Stimulated activated CD4-positive, alpha-beta T cell treated with anti-CD3 and anti-CD28 coated beads, TNF-alpha, amount 100 ng/mL, for 48 hours (primary cell): ENCODE measurements at regions not wholly inside any gene's neighbourhood (a gene's known extent, or its start where the extent isn't known, plus 50 kb on each side); places are given as distances from the start of the nearest gene placed in this dataset.

Experiments used
- DNase-seq, 3 donors: peaks; one replicate each; pipeline ENCODE4 v3.0.0-alpha.2; 2020; ENCODE audit warnings: low read depth in 3 of 3

DNA sequence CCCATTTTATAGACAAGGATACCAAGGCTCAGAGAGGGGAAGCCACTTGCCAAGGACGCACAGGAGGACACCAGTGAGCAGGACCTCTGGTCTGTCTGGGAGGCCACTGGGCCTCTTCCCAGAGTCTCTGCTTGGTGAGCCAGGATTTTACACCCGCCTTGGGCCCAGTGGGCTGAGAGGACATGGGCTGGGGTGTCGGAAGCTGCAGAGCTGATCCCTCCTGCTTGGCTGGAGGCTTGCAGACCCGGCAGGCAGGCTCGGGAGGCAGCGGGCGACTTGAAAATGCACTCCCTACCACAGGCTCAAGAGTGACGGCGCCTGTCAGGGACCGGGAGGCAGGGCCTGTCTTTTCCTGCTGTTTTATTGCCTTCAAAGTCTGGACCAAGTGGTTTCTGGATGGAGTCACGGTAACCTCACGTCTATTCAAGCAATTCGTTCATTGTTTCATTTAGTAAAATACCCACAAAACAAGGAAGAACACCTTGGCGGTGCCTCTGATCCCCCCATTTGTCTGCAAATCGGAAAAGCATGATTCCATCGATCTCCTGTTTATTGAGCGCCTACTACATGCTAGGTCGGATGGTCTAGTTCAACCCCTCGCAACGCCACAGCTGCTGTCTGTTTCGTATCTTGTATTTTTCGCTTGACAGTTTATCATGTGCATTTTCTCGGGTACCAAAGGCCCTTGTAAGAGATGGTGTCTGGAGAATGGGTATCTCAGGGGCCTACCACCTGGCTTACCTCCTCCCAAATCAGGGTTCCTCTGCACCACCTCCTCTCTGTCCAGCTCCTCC, 108.1 kb upstream of the IER5L start:
- no peak for DNase-seq

DNA sequence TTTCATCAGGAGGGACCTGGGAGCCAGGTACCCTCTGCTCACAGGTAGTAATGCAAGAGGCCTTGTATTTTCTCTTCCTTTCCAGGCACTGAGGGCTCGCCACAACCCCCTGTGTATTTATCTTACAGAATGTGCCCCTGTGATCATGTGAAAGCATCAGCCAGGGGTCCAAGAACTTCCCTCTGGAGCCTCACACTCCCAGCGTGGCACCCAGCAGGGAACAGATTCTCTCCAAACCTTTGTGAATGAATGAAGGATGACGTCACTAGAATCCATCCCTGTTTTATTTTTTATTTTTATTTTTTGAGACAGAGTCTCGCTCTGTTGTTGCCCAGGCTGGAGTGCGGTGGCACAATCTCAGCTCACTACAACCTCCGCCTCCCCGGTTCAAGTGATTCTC, 107.3 kb upstream of the IER5L start:
- DNase-seq: no peak

DNA sequence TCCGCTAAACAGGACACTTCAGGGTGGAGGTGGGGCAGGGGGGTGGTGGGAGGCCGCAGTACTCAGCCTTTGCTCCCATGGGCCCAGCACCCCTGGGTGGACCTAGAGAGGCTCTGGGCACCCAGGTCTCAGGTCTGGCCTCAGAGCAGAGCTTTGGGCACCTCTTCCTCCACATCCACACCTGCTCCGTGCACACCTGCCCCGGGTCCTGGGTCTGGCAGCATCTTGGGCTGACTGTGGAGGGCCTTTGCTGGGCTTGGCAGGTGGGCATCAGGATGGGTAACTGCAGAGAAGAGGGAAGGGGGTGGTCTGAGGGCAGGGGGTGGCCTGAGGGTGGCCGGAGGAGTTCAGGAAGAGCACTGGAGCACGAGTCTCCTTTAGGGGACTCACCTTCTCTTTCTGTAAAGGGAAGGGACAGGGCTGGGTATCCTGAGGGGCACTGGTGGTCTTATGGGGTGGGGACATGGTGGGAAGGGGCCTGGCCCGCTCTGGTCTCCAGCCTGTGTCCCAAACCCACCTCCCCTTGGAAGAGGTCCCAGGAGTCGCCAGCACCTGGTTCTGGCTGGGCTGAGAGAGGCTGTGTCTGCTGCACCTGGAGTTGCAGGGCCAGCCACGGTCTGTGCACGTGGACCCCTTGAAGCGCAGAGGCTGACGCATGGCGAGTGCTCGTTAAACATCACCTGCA, 106.7 kb upstream of the IER5L start:
- DNase-seq: no peak

DNA sequence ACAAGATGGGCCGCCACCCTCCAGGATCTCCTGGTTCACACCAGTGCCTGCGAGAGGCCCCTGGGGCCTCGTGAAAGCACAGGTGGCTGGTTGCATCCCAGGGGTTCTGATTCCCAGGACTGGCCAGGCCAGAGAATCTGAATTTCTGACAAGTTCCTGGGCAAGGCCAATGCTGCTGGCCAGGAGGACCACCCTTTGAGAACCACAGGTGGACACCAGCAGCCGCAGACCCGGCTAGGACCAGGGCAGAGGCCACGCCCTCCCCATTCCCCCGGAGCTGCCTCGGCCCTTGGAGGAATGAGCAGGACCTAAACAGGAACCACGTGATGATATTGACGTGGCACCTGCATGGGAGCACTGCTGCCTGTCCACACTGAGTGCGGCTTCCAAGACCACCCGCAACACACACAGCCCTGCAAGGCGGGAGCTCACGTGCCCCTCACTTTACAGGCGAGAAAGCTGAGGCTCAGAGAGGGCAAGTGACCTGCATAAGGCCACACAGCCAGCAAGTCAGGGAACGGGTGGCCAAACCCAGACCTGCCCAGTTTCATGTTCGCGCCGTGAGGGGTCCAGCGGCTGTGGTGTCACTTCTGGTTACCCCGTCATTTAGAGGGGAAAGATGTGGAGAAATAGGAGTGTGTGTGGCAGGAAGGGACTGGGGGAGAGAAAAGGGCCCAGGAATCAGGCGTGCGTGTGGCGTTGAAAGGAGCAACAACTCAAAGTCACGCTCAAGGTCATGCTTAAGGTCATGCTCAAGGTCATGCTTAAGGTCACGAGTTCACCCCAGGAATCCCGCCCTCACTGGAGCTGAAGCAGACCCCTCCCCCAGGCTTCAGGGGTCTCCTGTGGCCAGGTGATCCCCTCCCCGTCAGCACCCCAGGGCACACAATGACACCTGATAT, 105.9 kb upstream of the IER5L start:
- DNase-seq: no peak

DNA sequence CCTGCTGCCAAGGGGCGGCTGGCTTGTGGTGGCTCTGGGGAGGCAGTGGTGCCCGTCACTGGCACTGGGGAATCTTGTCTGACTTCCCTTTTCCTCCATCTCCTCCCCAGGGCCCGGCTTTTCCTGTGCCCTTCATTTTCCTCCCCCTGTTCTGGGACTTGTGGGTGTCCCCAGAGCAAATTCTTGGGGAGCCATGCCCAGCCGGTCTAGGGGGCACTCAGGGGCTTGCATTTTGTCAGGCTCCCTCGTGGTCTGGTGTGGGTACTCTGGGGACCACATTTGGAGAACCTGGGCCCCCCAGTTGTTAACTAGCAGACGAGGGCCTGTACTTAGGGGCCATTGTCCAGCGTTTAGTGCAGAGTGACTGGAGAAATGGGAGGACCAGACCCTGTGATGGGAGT, 105.2 kb upstream of the IER5L start:
- no peak for DNase-seq

DNA sequence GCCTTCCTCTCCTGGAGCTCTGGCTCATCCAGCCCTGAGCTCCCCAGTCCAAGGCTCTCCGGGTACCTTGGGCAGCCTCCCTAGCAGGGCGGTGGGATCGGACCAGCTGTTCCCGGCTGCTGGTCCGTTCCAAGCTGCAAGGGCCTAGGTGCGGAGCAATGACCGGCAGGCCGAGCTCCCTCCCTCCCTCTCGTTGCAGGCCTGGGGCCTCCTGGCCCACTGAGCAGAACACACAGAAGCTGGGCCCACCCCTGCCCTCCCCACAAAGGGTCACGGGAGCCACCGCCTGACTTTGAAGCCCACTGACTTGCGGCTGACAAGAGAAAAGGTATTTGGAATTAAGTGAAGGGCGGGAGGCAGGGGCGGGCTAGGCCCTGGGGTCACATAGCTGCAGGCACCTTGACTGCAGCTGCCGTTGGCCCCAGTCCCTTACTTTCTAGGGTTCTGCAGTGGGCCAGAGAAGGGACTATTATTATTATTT, 104.7 kb upstream of the IER5L start:
- DNase-seq: no peak

DNA sequence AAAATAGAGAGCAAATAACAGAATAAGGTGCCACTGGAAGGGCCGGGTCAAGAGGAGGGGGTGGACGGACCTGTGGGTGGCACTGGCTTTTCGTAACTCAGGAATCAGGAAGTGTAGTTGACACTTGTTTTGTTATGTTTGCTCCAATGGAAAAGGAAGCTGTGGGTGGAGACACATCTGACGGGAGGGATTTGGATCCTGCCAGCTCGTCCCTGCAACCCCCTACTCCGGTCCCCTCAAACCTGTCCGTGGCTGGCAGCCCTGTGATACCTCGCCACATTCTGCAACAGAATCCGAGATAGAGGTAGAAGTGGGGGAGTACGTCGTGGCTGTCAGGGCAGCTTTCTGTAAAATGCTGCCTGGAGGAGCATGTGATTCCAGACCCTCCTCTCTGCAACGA, 104.2 kb upstream of the IER5L start:
- no peak for DNase-seq

DNA sequence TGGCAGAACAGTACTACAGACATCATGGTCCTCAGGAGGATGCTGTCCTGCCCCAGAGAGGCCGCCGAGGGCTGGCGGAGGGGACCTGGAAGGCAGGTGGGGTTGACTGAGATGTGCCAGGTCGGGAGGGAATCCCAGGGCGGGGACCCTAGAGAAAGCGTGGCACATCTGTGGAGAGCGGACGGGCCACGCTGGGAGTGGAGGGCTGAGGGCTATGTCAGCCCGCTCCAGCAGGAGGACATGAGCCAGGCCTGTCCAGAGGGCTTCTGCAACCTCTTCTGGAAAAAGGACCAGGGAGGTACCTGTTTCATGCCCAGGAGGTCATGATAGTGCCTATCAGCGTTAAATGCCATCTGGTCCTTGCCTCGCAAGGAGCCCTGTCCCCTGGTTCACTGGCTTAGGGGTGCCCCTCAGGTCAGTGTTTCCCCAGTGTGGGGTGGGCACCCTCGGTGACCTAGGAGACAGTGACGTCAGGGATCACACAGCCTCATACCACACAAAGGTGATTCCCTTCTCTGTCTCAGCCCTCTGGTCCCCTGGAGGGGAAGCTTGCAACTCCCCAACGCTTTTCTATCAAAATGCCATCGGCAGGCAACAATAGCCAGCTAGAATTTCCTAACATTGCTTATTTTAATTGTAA, 103.6 kb upstream of the IER5L start:
- DNase-seq: no peak

DNA sequence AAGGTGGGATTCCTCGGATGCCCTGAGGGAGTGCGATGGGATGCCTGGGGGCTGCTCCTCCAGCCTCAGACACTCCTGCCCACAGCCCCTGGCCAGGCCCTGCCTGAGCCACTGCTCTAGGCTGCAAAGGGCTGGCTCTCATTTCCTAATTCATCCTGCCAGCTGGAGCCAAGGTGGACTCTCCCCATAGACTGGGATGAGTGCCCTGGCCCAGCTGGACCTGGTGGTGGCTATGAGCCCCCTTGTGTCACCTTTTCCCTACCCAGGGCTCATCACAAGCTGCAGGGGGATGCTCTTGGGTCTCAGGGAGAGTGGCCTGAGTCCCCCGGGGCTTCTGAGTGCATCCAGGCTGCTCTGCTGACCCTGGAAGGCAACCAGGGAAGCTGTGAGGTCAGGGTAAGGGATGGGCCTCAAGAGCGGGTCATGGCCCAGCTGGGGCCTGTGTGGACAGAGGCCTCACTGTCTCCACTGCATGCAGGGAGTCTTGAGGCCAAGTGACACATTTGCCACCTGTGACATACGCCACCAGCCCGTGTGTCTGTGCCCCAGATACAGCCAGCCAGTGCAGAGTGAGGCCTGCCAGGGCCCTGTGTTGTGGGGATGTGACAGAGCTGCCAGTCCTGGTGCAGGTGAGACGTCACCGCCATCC, 102.7 kb upstream of the IER5L start:
- no peak for DNase-seq

DNA sequence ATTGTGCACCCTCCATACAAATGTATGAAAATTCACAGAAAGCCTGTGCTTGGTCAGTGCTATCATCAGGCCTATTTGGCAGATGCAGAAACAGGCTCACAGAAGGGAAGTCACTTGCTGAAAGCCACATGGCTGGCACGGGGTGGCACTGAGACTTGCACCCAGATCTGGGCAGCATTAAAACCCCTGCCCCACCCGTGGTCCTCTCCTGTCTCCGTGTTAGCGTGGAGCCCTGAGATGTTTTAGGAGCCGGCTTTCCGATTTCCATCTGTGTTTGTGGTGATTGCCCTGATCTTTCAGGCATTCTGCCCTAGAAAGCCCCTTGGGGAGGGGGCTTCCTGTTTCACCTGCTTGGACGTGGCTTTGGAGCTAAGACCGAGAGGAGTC, 102.2 kb upstream of the IER5L start:
- DNase-seq: no peak

DNA sequence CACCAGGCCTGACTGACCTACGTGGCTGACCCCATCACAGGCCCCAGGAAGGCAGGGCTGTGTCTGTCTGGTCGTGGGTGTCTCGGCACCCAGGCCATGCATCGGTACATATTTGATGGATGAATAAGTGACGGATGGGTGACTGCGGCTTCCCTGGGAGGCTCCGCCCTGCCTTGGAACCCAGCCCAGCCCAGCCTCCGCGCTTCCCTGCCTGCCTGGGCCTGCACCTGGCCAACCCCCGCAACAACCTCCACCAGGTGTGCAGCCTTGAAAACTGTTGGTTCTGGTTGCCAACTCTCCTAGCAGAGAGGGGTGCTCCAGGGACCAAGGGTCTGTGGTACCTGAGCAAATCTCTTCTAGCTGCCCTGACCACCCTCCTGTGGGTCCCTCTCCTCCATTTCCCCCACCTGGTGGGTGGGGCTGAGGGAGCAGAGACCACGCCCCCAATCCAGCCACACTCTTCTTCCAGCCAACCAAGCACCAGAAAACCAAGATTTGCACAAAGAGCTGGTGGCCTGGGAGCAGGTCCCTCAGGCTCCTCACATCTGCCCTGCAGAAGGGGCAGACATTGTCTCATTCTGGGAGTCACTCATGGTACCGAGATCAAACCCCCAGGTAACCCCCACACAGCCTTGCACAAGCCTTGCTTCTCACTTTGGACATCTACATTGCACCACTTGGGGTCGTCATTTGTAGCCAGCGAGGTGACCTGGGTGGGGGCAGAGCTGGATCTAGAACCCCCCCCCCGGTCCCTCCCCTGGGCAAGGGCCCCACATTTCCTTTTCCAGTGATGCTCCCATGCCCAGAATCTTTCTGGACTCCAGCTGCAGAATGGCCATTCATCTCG, 100.6 kb upstream of the IER5L start:
- DNase-seq: no peak

DNA sequence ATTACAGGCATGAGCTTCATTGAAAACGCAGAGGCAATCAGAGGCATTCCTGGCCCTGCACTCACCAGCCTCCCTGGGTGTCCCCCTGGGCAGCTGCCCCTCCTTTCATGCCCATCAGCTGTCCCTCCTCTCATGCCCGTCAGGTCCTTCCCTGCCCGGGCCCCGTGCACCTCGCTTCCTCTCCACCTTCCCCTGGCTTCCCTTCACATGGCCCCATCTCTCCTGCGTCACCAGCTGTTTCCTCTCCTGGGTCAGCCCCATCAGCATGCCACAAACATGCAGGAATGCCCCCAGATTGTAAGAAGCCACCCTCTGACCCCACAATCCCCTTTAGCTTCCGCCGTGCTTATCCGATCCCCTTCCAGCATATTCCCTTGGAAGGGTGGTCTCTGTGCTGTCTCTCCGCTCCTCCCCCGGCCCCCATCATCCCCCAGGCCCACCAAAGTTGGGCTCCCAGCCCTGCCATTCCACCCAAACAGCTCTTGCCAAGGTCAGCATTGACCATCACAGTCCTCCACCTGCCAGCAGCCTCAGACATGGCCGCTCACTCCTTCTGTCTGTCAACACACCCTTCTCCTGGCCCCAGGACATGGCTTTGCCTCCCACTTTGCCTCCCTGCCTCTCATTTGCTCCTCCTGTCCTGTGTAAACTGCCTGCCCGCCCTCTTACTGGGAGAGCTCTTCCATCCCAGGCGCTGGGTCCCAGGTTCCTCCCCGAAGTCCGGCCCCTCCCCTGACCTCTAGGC, 98.6 kb upstream of the IER5L start:
- DNase-seq: no peak

DNA sequence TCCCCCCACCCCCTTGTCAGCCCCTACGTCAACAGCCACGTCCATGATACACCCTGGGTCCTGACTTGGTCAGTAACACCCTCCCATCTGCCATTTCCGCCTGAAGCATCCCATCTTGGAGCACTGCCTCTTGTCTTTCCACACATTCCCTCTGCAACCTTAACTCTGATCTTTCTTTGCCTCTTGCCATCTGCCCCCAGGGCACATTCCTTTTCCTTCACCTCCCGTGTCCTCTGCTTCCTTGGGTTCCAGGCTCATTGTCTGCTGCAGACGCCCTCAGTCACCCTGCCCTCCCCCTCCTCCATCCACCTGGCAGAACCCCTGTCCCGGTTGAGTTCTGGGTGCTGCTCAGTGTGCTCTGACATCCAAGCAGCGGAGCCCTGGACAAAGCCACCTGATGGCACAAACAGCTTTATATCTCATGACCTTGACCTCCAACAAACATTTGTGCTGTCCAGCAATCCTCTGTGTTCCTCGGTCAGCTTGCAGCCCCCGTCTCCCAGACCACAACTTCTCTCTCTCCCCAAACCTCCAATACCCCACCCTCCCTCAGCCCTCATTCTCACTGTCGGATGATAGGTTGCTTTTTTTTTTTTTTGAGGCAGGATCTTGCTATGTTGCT, 97.7 kb upstream of the IER5L start:
- no peak for DNase-seq

DNA sequence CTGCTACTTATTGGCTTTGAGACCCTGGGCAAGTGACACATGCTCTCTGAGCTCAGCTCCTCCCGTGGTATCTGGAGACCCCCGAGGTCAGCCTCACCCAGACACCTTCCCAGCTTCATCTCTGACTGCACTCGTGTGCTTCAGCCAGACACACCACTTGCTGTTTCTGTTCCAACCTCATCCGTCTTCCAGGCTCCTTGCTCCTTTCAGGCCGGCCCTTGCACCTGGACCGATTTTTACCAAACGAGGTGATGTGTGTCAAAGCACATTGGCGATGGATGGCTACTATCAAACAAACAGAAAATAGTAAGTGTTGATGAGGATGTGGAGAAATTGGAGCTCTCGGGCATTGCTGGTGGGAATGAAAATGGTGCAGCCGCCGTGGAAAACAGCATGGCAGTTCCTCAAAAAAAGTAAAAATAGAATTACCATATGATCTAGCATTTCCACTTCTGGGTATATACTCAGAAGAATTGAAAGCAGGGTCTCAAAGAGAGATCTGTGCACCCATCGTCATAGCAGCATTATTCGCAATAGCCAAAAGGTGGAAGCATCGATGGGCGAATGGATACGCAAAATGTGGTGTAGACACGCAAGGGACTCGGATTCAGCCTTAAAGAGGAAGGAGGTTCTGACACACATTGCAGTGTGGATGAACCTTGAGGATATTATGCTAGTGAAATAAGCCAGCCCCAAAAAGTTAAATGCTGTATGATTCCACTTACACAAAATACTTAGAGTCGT, 96.1 kb upstream of the IER5L start:
- no peak for DNase-seq

DNA sequence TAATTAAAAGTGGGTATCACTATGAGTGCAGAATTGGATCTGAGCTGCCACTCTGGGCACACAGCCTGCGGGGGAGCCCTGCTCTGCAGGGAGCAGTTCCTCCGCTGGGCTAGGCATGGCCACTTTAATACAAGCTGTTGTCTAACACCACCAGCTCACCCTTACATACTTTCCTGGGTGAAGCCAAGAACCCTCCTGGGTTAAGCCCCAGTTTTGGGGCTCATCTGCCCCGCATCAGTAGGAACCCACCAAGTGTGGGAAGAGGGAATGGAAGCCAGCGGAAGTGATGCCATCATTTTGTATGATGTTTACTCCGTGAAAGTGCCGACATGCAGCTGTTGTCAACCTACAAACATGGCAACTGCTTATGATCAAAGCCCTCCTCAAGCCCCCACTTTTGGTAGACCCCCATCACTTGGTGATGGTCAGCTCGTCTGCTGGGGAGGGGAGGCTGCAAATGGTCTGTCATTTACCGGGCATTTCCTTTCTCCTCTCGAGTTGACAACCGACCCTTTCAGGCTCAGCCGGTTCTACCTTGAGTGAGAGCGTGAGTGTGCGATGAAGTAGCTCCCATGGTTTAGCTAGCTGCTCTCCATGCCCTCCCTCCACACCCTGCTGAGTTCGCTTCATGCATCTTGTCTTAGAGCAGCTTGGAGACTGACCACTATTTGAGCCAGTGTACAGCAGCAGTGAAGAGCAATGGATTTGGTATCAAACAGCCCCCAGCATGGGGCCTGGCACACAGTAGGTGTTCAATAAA, 95.3 kb upstream of the IER5L start:
- no peak for DNase-seq

DNA sequence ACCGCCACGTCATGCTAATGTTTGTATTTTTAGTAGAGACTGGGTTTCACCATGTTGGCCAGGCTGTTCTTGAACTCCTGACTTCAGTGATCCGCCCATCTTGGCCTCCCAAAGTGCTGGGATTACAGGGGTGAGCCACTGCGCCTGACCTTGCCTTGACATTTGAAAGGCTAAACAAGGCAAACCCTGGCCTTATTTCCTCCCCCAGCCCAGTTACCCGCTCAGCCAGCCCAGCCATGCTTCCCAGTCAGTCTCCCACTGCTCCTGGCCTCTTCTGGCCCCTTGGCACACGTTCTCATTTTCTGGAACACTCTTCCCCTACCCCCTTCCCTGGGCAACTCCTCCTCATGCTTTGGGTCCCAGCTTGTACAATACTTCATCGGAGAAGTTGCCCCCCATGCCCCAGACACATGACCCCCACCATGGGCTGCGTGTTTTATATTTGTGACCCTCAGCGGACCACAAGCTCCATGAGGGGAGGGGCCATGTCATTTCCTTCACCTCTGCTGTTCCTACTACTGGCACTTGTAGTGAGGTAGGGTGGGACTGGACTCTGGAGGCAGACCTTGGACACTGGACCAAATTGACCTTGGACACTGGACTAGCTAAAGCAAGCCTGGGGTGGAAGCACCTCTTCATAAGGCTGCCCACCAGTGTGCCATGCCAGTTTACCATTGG, 94.4 kb upstream of the IER5L start:
- DNase-seq: no peak

DNA sequence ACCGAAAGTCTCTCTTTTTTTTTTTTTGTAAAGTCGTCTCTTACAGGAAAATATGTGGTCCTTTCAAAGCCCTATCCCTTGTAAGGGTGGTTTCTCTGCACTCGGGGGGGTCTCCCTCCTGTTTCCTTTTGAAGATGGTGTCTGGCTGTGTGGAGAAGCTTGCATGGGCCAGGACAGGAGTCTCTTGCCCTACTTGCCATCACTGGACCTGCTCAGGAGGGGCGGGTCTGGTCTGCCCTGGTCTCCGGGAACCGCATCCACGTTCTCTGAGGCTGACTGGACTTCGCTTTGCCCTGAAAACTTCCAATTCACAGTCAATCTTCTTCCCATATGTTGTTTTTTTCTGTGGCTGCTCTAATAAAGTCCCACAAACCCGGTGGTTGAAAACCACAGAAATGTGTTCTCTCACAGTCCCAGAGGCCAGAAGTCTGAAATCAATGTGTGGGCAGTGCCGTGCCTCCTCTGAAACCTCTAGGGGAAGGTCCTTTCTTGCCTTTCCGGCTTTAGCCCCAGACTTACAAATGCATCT, 92.9 kb upstream of the IER5L start:
- DNase-seq: no peak
